ENCODE measurements at regions not wholly inside any gene's neighbourhood (a gene's known extent, or its start where the extent isn't known, plus 50 kb on each side); places are given as distances from the start of the nearest gene placed in this dataset.

- WGBS, 2 donors: 95 to 98% methylated on average over 1 of the region's 1 CpG
- Histone ChIP-seq H3K27ac (no peak overlapping the region), H3K27me3 (no peaks in the 10 kb centered on the region), H3K4me1 (no peaks in the 10 kb centered on the region), H3K9me3 (no peaks in the 10 kb centered on the region), H3K36me3 (no peaks in the 10 kb centered on the region), H3K4me3 (replicated peaks in 1 of 3) (no peak overlapping the region)
- TF ChIP-seq CTCF (IDR thresholded peaks at IDR 0.05): no peak
- TF ChIP-seq POLR2A (IDR thresholded peaks at IDR 0.05): no peak
- intact Hi-C loops (cut with DNase I): no loop called here
- DNase-seq: no peak
Observed at GRCh38 chr18:29154196-29154757, 977.3 kb upstream of the CDH2 start.

GRCh38 chr18:29153091-29153490, 976.2 kb upstream of the CDH2 start:
- TF ChIP-seq POLR2A (IDR thresholded peaks at IDR 0.05): no peak
- no peak for TF ChIP-seq CTCF (IDR thresholded peaks at IDR 0.05)
- Histone ChIP-seq H3K36me3 (no peaks in the 10 kb centered on the region), H3K27me3 (no peaks in the 10 kb centered on the region), H3K9me3 (no peaks in the 10 kb centered on the region), H3K27ac (no peak overlapping the region), H3K4me1 (no peaks in the 10 kb centered on the region), H3K4me3 (replicated peaks in 1 of 3) (no peak overlapping the region)
- no peak for DNase-seq
- 75% methylated on average over 7 of the region's 7 CpGs for WGBS, 2 donors
- intact Hi-C loops (cut with DNase I): no loop called here

GRCh38 chr18:29147944-29148343, 971.0 kb upstream of the CDH2 start:
- Histone ChIP-seq H3K27ac (no peak overlapping the region), H3K4me3 (replicated peaks in 1 of 3) (no peak overlapping the region), H3K9me3 (no peaks in the 10 kb centered on the region), H3K4me1 (no peaks in the 10 kb centered on the region), H3K36me3 (no peaks in the 10 kb centered on the region), H3K27me3 (no peaks in the 10 kb centered on the region)
- no peak for TF ChIP-seq POLR2A (IDR thresholded peaks at IDR 0.05)
- no peak for TF ChIP-seq CTCF (IDR thresholded peaks at IDR 0.05)
- WGBS, 2 donors: 48 to 53% methylated on average over 2 of the region's 2 CpGs
- intact Hi-C loops (cut with DNase I): no loop called here
- DNase-seq: no peak

- Histone ChIP-seq H3K27me3 (no peaks in the 10 kb centered on the region), H3K9me3 (no peaks in the 10 kb centered on the region), H3K4me3 (replicated peaks in 1 of 3) (no peak overlapping the region), H3K27ac (no peak overlapping the region), H3K4me1 (no peaks in the 10 kb centered on the region), H3K36me3 (no peaks in the 10 kb centered on the region)
- TF ChIP-seq CTCF (IDR thresholded peaks at IDR 0.05): no peak
- TF ChIP-seq POLR2A (IDR thresholded peaks at IDR 0.05): no peak
- WGBS, 2 donors: 71 to 77% methylated on average over 4 of the region's 4 CpGs
- no peak for DNase-seq
- intact Hi-C loops (cut with DNase I): no loop called here
Observed at GRCh38 chr18:29146068-29146467, 969.1 kb upstream of the CDH2 start.

- H3K36me3 ChIP-seq: no peaks in the 10 kb centered on the region
- 91% methylated on average over 2 of the region's 2 CpGs for WGBS, 2 donors
- no peak overlapping the region for H3K4me3 ChIP-seq (replicated peaks in 1 of 3)
- DNase-seq: no peak
- intact Hi-C loops (cut with DNase I): no loop called here
- TF ChIP-seq POLR2A (IDR thresholded peaks at IDR 0.05): no peak
- no peak for TF ChIP-seq CTCF (IDR thresholded peaks at IDR 0.05)
- H3K27ac ChIP-seq: no peak overlapping the region
- H3K27me3 ChIP-seq: no peaks in the 10 kb centered on the region
- H3K9me3 ChIP-seq: no peaks in the 10 kb centered on the region
- no peaks in the 10 kb centered on the region for H3K4me1 ChIP-seq
Observed at GRCh38 chr18:29140590-29140989, 963.7 kb upstream of the CDH2 start.
